ENCODE measurements at regions not wholly inside any gene's neighbourhood (a gene's known extent, or its start where the extent isn't known, plus 50 kb on each side); places are given as distances from the start of the nearest gene placed in this dataset.

- no peak for DNase-seq (ENCODE audit: low read depth in 2 of 2)
These were observed 303.0 kb upstream of the RTL1 start for GRCh38 chr14:101206556-101206955.

- no peak for DNase-seq (ENCODE audit: low read depth in 2 of 2)
These were observed 303.5 kb upstream of the RTL1 start for GRCh38 chr14:101207041-101207440.

GRCh38 chr14:101207897-101208296, 304.4 kb upstream of the RTL1 start:
- no peak for DNase-seq (ENCODE audit: low read depth in 2 of 2)

- DNase-seq (ENCODE audit: low read depth in 2 of 2) = no peak
These were observed 306.1 kb upstream of the RTL1 start for GRCh38 chr14:101209594-101209993.

- DNase-seq (ENCODE audit: low read depth in 2 of 2) = no peak
These were observed 311.7 kb upstream of the RTL1 start for GRCh38 chr14:101215266-101215665.

- DNase-seq (ENCODE audit: low read depth in 2 of 2) = no peak
These were observed 312.4 kb upstream of the RTL1 start for GRCh38 chr14:101215927-101216326.

- no peak for DNase-seq (ENCODE audit: low read depth in 2 of 2)
These were observed 313.0 kb upstream of the RTL1 start for GRCh38 chr14:101216366-101217079.

GRCh38 chr14:101217080-101217463, 313.6 kb upstream of the RTL1 start:
- no peak for DNase-seq (ENCODE audit: low read depth in 2 of 2)

GRCh38 chr14:101217616-101218371, 314.3 kb upstream of the RTL1 start:
- DNase-seq (ENCODE audit: low read depth in 2 of 2) = no peak

GRCh38 chr14:101219896-101220703, 316.6 kb upstream of the RTL1 start:
- DNase-seq (ENCODE audit: low read depth in 2 of 2) = no peak

- no peak for DNase-seq (ENCODE audit: low read depth in 2 of 2)
These were observed 317.5 kb upstream of the RTL1 start for GRCh38 chr14:101220921-101221510.

GRCh38 chr14:101221549-101222160, 318.1 kb upstream of the RTL1 start:
- DNase-seq (ENCODE audit: low read depth in 2 of 2) = no peak

GRCh38 chr14:101222362-101223070, 319.0 kb upstream of the RTL1 start:
- DNase-seq (ENCODE audit: low read depth in 2 of 2) = no peak

GRCh38 chr14:101223127-101223526, 319.6 kb upstream of the RTL1 start:
- no peak for DNase-seq (ENCODE audit: low read depth in 2 of 2)

GRCh38 chr14:101223561-101224162, 320.1 kb upstream of the RTL1 start:
- DNase-seq (ENCODE audit: low read depth in 2 of 2) = no peak

- DNase-seq (ENCODE audit: low read depth in 2 of 2) = no peak
These were observed 321.0 kb upstream of the RTL1 start for GRCh38 chr14:101224356-101225156.

- no peak for DNase-seq (ENCODE audit: low read depth in 2 of 2)
These were observed 321.9 kb upstream of the RTL1 start for GRCh38 chr14:101225157-101226152.

GRCh38 chr14:101226265-101226602, 322.7 kb upstream of the RTL1 start:
- DNase-seq (ENCODE audit: low read depth in 2 of 2) = no peak

All from stimulated activated CD8-positive, alpha-beta memory T cell treated with anti-CD3 and anti-CD28 coated beads, Interleukin-7, amount 100 ng/mL, for 1 hour (primary cell).